H9 (cell line): ENCODE measurements at regions not wholly inside any gene's neighbourhood (a gene's known extent, or its start where the extent isn't known, plus 50 kb on each side); places are given as distances from the start of the nearest gene placed in this dataset.

ENCODE experiments used
- DNase-seq: peaks from one replicate; pipeline ENCODE4 v3.0.0-alpha.2; 2017
- H2AFZ ChIP-seq: one replicate; pipeline ENCODE4 v1.6.1; 2013; ENCODE audit warnings: mild to moderate bottlenecking, low read length, control low read depth, moderate library complexity
- H2AK5ac ChIP-seq: 2 replicates; pipeline ENCODE4 v1.6.1; 2013; ENCODE audit warnings: low read length, control low read depth, mixed read lengths; ENCODE audit not compliant: insufficient read length
- H2BK120ac ChIP-seq: one replicate; pipeline ENCODE4 v1.6.1; 2013; ENCODE audit warnings: low read depth, mild to moderate bottlenecking, low read length, control low read depth, inconsistent platforms; ENCODE audit not compliant: poor library complexity, severe bottlenecking
- H2BK12ac ChIP-seq: 2 replicates; pipeline ENCODE4 v1.6.1; 2013; ENCODE audit warnings: low read length, control low read depth, mixed read lengths, low read depth; ENCODE audit not compliant: insufficient read length
- H2BK15ac ChIP-seq: 2 replicates; pipeline ENCODE4 v1.6.1; 2013; ENCODE audit warnings: low read depth, low read length, control low read depth
- H2BK20ac ChIP-seq: one replicate; pipeline ENCODE4 v1.6.1; 2013; ENCODE audit warnings: low read depth, mild to moderate bottlenecking, low read length, control low read depth, inconsistent platforms; ENCODE audit not compliant: poor library complexity, severe bottlenecking
- H2BK5ac ChIP-seq: 2 replicates; pipeline ENCODE4 v1.6.1; 2013; ENCODE audit warnings: low read length, control low read depth, mixed read lengths; ENCODE audit not compliant: insufficient read length
- H3K14ac ChIP-seq: 2 replicates; pipeline ENCODE4 v1.6.1; 2013; ENCODE audit warnings: low read length, control low read depth; ENCODE audit not compliant: insufficient read depth
- H3K18ac ChIP-seq: 2 replicates; pipeline ENCODE4 v1.6.1; 2013; ENCODE audit warnings: low read depth, mild to moderate bottlenecking, mixed read lengths, low read length, control low read depth; ENCODE audit not compliant: insufficient read length
- H3K23ac ChIP-seq: 2 replicates; pipeline ENCODE4 v1.6.1; 2013; ENCODE audit warnings: low read length, control low read depth, mixed read lengths, low read depth; ENCODE audit not compliant: insufficient read length
- H3K23me2 ChIP-seq: 2 replicates; pipeline ENCODE4 v1.6.1; 2013; ENCODE audit warnings: low read depth, mild to moderate bottlenecking, mixed read lengths, low read length, control low read depth; ENCODE audit not compliant: insufficient read length, poor library complexity, severe bottlenecking
- H3K27ac ChIP-seq: 2 replicates; pipeline ENCODE4 v1.5.1; 2013; ENCODE audit warnings: low read length, control low read depth, mixed read lengths, low read depth; ENCODE audit not compliant: insufficient read length
- H3K27me3 ChIP-seq: 2 replicates; pipeline ENCODE4 v1.6.1; 2013; ENCODE audit warnings: low read length, control low read depth, inconsistent platforms; ENCODE audit not compliant: insufficient read depth
- H3K4ac ChIP-seq: 2 replicates; pipeline ENCODE4 v1.6.1; 2013; ENCODE audit warnings: low read depth, mild to moderate bottlenecking, control low read depth, inconsistent platforms, low read length, moderate library complexity
- H3K4me1 ChIP-seq: 2 replicates; pipeline ENCODE4 v1.6.1; 2013; ENCODE audit warnings: low read length, control low read depth, inconsistent platforms; ENCODE audit not compliant: insufficient read depth
- H3K4me2 ChIP-seq: 2 replicates; pipeline ENCODE4 v1.6.1; 2013; ENCODE audit warnings: low read length, control low read depth, mixed read lengths; ENCODE audit not compliant: insufficient read length, insufficient read depth
- H3K56ac ChIP-seq: 2 replicates; pipeline ENCODE4 v1.6.1; 2013; ENCODE audit warnings: low read depth, mild to moderate bottlenecking, mixed read lengths, low read length, control low read depth; ENCODE audit not compliant: insufficient read length
- H3K79me1 ChIP-seq: 2 replicates; pipeline ENCODE4 v1.6.1; 2013; ENCODE audit warnings: low read depth, mild to moderate bottlenecking, moderate library complexity, low read length, control low read depth, inconsistent platforms; ENCODE audit not compliant: insufficient read depth, poor library complexity, severe bottlenecking
- H3K79me2 ChIP-seq: 2 replicates; pipeline ENCODE4 v1.6.1; 2013; ENCODE audit warnings: low read length, control low read depth, inconsistent platforms; ENCODE audit not compliant: insufficient read depth
- H3K9ac ChIP-seq: 2 replicates; pipeline ENCODE4 v1.6.1; 2013; ENCODE audit warnings: low read length, control low read depth, mixed read lengths; ENCODE audit not compliant: insufficient read length; ENCODE audit errors: extremely low read depth
- H3K9me3 ChIP-seq: one replicate; pipeline ENCODE4 v1.6.1; 2013; ENCODE audit warnings: low read depth, low read length, inconsistent platforms; ENCODE audit not compliant: control insufficient read depth
- H3T11ph ChIP-seq: one replicate; pipeline ENCODE4 v1.6.1; 2013; ENCODE audit warnings: mild to moderate bottlenecking, low read length, control low read depth, inconsistent platforms
- H4K20me1 ChIP-seq: one replicate; pipeline ENCODE4 v1.6.1; 2013; ENCODE audit not compliant: control insufficient read depth, insufficient read length, insufficient read depth
- H4K5ac ChIP-seq: 2 replicates; pipeline ENCODE4 v1.6.1; 2013; ENCODE audit warnings: low read depth, mild to moderate bottlenecking, mixed read lengths, low read length, control low read depth; ENCODE audit not compliant: insufficient read length
- H4K8ac ChIP-seq: replicated peaks from 2 replicates; pipeline ENCODE4 v1.6.1; 2013; ENCODE audit warnings: low read length, control low read depth, mixed read lengths, low read depth; ENCODE audit not compliant: insufficient read length
- H4K91ac ChIP-seq: 2 replicates; pipeline ENCODE4 v1.6.1; 2013; ENCODE audit warnings: low read depth, mild to moderate bottlenecking, moderate library complexity, mixed read lengths, low read length, control low read depth; ENCODE audit not compliant: insufficient read length
- H3K27ac Mint-ChIP-seq, 3 experiments: 2 replicates in 2 of 3; 3 replicates in 1 of 3; pipeline ENCODE4 v1.8.0; 2020 to 2021; ENCODE audit warnings: mixed read lengths in 3 of 3, mild to moderate bottlenecking in 1 of 3, moderate library complexity in 1 of 3
- H3K27me3 Mint-ChIP-seq: 2 replicates; pipeline ENCODE4 v1.8.0; 2021; ENCODE audit warnings: low read depth, mild to moderate bottlenecking, moderate library complexity, mixed read lengths
- H3K36me3 Mint-ChIP-seq, 3 experiments: 2 replicates in 2 of 3; 3 replicates in 1 of 3; pipeline ENCODE4 v1.8.0; 2020 to 2021; ENCODE audit warnings: low read depth in 3 of 3, mixed read lengths in 3 of 3; ENCODE audit not compliant: insufficient read depth in 1 of 3
- H3K4me1 Mint-ChIP-seq, 2 experiments: 2 replicates each; pipeline ENCODE4 v1.8.0; 2020; ENCODE audit warnings: mixed read lengths in 2 of 2
- H3K4me3 Mint-ChIP-seq, 2 experiments: 2 replicates in 1 of 2; 3 replicates in 1 of 2; pipeline ENCODE4 v1.8.0; 2020 to 2021; ENCODE audit warnings: mild to moderate bottlenecking in 2 of 2, mixed read lengths in 2 of 2, moderate library complexity in 1 of 2
- H3K9me3 Mint-ChIP-seq, 2 experiments: 2 replicates in 1 of 2; 3 replicates in 1 of 2; pipeline ENCODE4 v1.8.0; 2020; ENCODE audit warnings: mild to moderate bottlenecking in 2 of 2, mixed read lengths in 2 of 2, moderate library complexity in 1 of 2
- CTCF ChIP-seq: fragments of 200-600 bp; sonication (generic); conservative IDR thresholded peaks from 3 replicates; pipeline ENCODE4 v1.8.0; 2021; ENCODE audit warnings: antibody characterized with exemption, mild to moderate bottlenecking

DNA sequence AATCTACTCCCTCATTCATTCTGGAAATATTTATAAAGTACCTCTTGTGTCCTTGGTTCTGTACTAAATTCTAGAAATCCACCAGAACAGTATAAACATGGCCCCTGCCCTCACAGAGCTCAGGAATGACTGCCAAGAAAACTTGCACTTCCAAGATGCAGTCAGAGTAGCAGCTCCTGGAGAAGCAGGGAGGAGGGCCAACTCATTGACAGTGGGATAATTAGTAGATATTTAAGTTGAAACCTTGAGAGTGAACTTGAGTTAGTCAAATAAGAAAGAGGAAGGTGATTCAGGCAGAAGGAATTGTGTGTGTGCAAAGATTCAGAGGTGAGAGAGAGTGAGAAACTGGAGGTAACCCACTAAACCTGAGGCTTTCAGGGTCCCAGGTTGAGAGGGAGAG, 182.2 kb upstream of the INHBA start:
- Histone ChIP-seq H3K23me2 (no peaks in the 10 kb centered on the region), H3K14ac (no peak overlapping the region), H2AK5ac (no peak overlapping the region), H4K91ac (no peak overlapping the region), H2BK12ac (no peak overlapping the region), H3K23ac (no peak overlapping the region), H2BK20ac (no peak overlapping the region), H3K79me2 (no peaks in the 10 kb centered on the region), H3K56ac (no peak overlapping the region), H3K18ac (no peak overlapping the region), H3K4me2 (no peak overlapping the region), H4K5ac (no peak overlapping the region), H2BK5ac (no peak overlapping the region), H4K8ac (no peak overlapping the region), H3K4ac (no peak overlapping the region), H2BK15ac (no peak overlapping the region), H4K20me1 (no peaks in the 10 kb centered on the region), H3K27me3 (no peaks in the 10 kb centered on the region), H3K79me1 (no peaks in the 10 kb centered on the region), H3K4me1 (0 out of 2 replicates have a peak, but pooled peaks cover 2% of the 10 kb centered on the region), H3T11ph (no peak overlapping the region), H3K27ac (no peak overlapping the region), H3K9me3 (no peaks in the 10 kb centered on the region), H2BK120ac (no peak overlapping the region), H3K9ac (no peak overlapping the region), H2AFZ (no peak overlapping the region)
- Mint-ChIP-seq H3K4me1 (peaks cover 5 to 15% of the 10 kb centered on the region in 2 experiments), H3K27ac (no peak overlapping the region), H3K27me3 (no peaks in the 10 kb centered on the region; the same call in 1 of the 2 replicates), H3K9me3 (peaks cover 0 to 3% of the 10 kb centered on the region in 2 experiments; a peak in 1 of 5 replicates), H3K4me3 (no peak overlapping the region), H3K36me3 (no peaks in the 10 kb centered on the region; a peak in 1 of 7 replicates)
- DNase-seq: no peak
- no peak for TF ChIP-seq CTCF
